NCI-H1436 (cell line): ENCODE measurements at regions not wholly inside any gene's neighbourhood (a gene's known extent, or its start where the extent isn't known, plus 50 kb on each side); places are given as distances from the start of the nearest gene placed in this dataset.

Source experiments
- DNase-seq: peaks from one replicate; lab custom pipeline; 2025; lab: John Stamatoyannopoulos, UW

GRCh38 chr1:65681096-65681495, 111.6 kb upstream of the PDE4B start:
- DNase-seq, result no peak

GRCh38 chr1:65687428-65688214, 105.1 kb upstream of the PDE4B start:
- peak; percentile 67 for DNase-seq

GRCh38 chr1:65688215-65688566, 104.5 kb upstream of the PDE4B start:
- no peak for DNase-seq

- DNase-seq, result no peak
Observed at GRCh38 chr1:65688848-65689247, 103.8 kb upstream of the PDE4B start.

DNA sequence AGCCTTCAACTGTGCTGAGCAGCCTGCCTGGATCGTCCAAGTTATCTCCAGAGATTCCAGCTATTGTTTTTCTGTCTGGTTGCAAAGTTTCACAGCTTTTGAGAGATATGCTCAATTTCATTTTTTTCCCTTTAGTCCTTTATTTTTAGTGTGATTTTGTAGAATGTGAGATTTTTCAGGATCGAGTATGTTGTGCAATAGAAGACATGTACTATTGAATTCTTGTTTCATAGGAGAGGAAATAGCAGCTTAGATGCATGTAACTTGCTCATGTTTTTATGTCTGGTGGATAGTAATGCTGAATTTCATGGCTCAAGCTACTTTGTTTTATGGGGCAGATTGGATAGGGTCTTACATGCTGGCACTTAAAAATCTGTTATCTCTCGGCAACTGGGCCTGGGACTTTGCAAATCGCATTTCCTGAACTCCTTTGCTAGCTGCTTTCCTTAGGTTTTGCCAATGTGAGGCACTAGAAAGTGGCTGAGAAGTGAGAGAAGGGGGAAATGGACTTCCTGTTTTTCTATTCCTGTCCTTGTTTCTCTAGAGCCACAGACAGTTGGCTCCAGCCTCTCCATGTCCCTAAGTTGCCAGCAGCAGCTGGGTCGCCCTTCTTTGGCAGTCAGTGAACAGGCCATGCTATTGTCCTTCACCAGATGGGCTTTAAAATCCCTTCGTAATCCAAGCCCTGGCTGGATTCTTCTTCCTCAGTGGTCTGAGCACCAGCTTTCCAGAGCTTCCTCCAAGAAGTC, 101.4 kb upstream of the PDE4B start:
- no peak for DNase-seq

DNA sequence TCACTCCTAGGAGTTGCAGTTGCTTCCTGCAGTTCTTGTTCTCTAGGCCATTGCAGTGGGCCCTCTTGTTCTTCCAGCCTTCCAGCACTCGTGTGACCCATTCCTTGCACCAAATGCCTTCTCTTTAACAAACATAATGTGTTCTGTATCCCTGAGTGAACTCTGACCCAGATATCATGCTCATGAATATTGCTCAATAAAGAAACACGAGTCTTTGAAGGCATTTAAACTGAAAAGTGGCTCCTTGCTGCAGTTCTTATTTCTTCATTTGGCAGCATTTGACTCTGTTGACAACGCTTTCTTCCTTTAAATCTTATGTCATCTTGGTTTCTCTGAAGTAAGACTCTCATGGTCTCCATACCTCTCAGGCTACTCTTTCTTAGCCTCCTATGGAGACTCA, 100.7 kb upstream of the PDE4B start:
- no peak for DNase-seq

GRCh38 chr1:65694126-65694525, 98.6 kb upstream of the PDE4B start:
- DNase-seq, result no peak

- DNase-seq, result no peak
Observed at GRCh38 chr1:65694933-65695332, 97.8 kb upstream of the PDE4B start.

DNA sequence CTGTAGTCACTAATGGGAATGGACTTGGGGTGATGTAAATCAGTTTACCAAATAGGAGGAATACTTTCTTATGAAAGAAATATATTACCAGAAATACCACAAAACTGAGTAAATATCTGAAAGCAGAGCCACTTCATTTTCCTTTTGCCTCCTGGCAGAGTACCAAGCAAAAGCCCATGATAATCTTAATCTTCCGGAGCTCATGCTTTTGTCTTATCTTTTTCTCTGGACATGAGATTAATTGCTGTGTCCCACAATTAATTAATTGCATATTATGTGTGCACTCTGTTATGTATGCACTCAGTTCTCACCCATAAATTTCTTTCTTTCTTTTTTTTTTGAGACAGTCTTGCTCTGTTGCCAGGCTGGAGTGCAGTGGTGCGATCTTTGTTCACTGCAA, 94.1 kb upstream of the PDE4B start:
- no peak for DNase-seq

- DNase-seq, result no peak
Observed at GRCh38 chr1:65703853-65704252, 88.8 kb upstream of the PDE4B start.

DNA sequence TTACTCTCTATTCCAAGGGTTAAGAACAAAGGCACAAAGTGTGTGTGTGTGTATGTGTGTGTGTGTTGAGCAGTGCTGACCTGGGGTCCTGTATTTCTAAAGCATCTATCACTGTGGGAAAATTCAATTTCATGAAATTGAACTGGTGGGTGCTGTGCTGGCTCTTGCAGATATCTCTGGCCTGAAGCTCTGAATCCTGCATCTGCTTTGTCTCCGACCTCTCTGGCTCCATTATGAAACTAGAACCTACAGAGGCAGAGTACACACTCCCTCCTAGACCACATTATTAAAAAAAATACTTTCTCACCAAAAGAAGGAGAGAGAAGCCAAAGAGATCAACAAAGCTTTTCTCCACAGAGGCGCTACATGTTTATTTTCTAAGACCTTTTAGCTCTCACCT, 88.4 kb upstream of the PDE4B start:
- DNase-seq, result no peak

DNA sequence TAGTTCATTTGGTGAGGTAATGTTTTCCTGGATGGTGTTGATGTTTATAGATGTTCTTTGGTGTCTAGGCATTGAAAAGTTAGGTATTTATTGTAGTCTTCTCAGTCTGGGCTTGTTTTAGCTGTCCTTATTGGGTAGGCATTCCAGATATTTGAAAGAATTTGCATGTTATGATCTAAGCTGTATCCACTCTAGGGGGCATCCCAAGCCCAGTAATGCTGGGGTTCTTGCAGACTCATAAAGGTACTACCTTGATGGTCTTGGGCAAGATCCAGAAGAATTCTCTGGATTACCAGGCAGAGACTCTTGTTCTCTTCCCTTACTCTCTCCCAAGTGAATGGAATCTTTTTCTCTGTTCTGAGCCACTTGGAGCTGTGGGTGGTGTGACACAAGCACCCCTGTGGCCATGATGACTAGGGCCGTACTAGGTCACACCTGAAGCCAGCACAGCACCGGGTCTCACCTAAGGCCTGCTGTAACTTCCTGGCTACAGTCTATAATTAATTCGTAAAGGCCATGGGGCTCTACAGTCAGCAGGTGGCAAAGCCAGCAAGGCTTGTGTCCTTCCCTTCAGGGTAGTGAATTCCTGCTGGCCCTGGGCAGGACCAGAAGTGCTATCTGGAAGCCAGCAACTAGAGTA, 74.8 kb upstream of the PDE4B start:
- no peak for DNase-seq

DNA sequence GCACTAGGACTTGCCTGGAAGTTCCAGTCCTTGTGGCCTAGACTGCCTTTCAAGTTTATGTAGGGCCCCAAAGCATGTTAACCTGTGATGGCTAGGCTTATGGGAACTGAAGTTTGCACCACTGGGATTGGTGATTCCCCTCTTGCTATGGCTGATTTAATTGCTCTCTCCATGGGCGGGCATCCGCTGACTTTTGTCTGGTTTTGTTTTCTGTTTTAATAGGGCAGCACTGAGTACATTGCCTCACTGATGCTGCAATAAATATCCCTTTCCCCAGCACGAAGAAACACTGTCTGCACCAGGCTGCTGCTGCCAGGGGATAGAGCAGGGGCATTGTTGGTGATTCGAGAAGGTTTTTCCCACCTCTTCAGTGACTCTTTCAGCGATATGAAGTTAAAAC, 73.3 kb upstream of the PDE4B start:
- DNase-seq, result no peak

GRCh38 chr1:65722461-65722860, 70.2 kb upstream of the PDE4B start:
- no peak for DNase-seq

DNA sequence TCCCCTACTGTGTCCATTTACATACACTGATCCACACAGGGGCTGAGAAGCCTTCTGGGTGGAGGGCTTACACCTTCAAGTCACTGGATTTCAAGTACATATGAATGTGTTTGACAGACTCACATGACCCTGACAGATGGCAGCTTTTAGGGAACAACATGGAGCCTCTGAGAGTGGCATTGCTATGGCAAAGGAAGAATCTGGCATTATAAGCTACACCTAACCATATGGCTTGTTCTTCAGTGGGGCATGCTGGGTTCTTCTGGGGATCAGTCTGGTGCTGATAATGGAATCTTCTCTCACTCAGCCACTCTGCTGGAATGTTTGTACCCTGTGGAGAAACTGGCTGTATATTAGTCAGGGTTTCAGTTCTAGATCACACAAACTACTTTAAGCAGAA, 68.5 kb upstream of the PDE4B start:
- no peak for DNase-seq

- no peak for DNase-seq
Observed at GRCh38 chr1:65725064-65725463, 67.6 kb upstream of the PDE4B start.

DNA sequence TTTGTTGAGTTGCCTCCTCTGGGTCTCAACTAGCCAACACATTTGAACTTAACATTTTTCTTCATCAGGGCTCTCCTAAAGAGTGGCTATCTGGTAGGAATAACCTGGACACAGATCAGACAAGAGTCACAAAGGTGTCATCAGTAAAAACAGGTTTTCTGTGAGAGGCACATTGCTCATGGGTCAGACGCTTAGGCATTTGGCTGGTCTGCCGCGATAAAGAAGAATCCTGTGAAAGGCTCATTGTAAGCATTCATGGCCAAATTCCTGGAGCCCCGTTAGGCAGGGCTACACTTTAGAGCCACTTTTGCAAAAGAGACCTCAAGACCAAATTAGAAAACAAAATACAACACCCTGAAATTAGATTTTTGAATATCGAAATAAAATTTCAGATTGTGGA, 64.2 kb upstream of the PDE4B start:
- no peak for DNase-seq

- DNase-seq, result no peak
Observed at GRCh38 chr1:65729259-65729658, 63.4 kb upstream of the PDE4B start.

GRCh38 chr1:65734979-65735378, 57.7 kb upstream of the PDE4B start:
- no peak for DNase-seq

- DNase-seq, result no peak
Observed at GRCh38 chr1:65741993-65742392, 50.7 kb upstream of the PDE4B start.
